Activated CD4-positive, alpha-beta T cell treated with anti-CD3 and anti-CD28 coated beads for 24 hours (primary cell): ENCODE measurements at regions not wholly inside any gene's neighbourhood (a gene's known extent, or its start where the extent isn't known, plus 50 kb on each side); places are given as distances from the start of the nearest gene placed in this dataset.

Experiments
- DNase-seq, 2 donors: peaks; one replicate each; pipeline ENCODE4 v3.0.0-alpha.2; 2020; ENCODE audit warnings: low read depth in 2 of 2

DNA sequence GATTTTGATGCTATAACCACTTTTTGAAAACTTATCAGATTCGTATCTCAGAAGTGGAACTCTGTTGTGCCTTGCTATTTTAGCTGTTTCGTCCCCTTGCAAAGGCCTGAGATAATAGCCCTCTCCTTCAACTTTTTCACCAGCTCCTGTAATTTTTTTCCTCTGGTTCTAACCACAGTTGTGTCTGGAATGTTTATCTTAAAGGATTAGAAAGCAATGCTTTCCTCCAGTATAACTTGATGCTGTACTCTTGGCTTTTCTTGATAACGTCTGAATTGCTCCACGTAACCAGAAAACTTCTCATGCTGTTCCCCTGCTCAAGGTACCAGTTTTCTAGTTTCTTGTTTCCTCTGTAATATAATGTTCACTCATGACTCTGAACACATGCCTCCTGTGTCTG is 209.4 kb downstream of the DTWD2 start:
- DNase-seq: no peak

DNA sequence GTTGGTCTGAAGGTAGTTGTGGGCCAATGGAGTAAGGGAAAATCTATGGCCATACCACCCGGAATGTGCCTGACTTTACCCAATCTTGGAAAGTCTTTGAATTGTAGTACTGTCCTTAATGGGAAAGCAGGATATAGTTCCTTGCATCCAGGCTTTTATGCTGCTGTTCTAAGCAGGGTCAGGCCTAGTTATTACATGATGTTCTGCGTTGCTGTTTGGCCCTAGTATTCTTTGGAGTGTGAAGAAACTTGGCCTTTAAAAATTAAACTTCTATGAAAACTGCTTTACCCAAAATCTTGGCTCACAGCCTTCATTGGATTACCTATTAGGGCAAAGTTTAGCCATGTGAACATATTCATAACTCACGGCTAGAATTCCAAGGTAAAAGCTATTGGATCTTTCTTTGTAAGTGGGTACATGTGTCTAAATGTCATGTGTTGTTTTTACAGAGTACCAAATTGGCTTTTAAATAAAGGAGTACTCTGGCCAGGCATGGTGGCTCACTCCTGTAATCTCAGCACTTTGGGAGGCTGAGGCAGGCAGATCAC is 211.1 kb downstream of the DTWD2 start:
- DNase-seq: no peak

DNA sequence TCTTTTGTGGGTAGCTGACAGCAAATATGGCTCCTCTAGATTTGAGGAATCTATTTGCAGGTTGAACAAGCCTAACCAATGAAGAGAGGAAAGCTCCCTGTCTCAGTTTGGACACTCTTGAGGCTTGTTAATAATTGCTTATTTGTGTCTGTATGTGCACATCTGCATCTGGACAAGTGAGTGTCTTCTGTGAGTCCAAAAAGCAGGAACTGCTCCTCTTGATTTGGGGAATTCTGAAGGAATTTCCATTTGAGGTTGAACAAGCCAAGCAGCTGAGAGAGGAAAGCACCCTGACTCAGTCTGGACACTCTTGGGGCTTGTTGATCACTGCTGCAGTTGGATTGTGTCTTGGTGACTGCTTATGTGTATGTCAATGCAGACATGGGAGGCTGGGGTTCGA is 211.6 kb downstream of the DTWD2 start:
- DNase-seq: no peak

DNA sequence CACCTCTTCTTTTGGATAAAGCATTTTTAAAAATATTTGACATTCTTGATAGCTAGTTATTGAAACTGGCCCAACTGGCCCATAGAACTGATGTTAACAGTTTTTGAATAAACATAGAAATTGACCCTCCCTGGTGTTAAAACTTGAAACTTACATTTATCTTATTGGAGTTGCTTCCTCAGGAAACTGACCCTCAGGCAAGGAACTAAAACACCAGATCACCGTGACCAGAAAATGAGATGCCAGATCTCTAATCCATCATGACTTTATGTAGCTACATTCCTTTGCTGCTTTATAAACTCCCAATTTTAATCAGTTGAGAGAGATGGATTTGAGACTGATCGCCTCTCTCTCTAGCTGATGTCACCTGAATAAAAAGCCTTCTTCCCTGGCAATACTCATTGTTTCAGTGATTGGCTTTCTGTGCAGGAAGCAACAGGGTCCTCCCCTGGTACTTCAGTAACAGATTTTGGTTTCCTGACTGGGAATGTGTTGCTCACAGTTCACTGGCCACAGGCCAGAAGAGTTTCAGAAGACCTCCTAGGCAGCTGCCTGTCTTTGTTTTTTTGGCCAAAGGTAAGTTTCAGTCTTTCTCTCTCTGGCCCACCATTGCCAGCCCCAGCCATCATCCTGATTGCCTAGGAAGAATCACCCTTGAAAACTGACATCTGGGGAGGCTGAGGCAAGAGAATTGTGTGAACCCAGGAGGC is 212.4 kb downstream of the DTWD2 start:
- no peak for DNase-seq

DNA sequence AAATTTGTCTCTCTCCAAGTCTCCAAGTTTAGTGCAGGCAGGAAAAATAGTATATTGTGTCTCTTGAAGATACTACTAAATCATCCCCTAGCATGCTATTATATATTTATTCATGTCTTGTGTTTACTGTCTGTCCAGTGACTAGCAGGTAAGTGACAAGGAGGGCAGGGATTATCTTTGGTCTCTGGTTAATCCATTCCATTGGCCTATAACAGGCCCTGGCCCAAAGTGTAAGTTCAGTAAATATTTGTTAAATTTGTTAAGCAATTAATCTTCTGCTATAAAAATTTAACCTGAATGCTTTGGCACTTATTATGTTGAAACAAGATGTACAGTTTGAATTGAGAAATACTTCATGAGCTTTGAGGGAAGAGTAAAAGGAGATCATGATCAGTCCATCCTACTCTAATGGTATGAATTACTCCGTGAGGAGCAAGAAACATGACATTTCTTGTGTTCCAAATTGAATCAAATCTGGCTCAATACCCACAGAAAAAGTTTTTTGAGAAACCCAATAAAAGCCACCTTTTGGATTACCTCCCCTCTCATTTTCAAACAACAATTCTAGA is 219.7 kb downstream of the DTWD2 start:
- DNase-seq: no peak

DNA sequence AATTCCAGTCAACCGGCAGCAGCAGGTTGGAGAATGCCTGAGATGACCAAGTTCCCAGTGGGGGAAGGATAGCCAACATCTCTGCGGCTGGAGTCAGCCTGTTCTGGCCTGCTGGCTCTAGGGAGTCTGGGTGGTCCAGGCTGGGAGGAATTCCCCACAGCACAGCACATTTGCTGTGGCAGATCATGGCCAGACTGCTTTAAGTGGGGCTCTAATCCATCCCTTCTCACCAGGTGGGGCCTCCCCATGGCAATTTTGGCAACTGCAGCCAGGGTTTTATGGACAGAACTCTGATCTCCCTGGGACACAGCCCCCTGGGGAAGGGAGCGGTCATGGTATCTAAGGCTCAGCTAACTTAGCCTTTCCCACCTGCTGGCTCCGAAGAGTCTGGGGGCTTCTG is 226.1 kb downstream of the DTWD2 start:
- DNase-seq: no peak

DNA sequence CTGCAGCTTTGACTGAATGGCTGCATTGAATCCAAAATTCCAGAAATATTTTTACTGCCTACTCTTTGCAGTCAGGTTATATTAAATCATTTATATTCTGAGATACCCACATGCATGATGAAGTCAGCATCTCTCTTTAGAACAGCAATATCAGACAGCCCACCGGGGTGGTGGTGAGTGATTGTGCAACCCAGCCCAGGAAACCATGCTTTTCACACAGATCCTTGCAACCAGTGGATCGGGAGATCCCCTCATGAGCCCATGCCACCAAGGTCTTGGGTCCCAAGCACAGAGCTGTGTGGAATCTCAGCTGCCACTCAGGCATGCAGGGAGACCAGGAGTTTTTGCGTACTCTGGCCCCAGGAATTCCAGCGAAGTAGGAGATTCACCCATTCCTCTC is 226.5 kb downstream of the DTWD2 start:
- DNase-seq: no peak

DNA sequence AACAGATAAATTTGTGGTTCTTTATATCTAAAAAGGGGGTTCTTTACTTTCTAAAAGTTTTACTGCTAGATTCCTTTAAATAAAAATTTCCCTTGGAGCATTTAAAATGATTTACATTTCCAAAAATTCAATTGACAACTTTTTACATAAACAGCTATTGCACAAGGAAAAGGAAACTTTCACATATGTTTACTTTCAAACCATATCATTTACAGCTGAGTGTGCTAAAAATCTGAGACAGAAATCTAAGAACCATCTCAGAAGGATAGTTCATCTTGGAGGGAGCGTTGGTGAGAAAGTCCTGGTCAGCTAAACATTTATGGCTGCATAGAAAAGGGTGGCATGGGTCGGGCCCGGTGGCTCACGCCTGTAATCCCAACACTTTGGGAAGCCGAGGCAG is 235.4 kb downstream of the DTWD2 start:
- no peak for DNase-seq

DNA sequence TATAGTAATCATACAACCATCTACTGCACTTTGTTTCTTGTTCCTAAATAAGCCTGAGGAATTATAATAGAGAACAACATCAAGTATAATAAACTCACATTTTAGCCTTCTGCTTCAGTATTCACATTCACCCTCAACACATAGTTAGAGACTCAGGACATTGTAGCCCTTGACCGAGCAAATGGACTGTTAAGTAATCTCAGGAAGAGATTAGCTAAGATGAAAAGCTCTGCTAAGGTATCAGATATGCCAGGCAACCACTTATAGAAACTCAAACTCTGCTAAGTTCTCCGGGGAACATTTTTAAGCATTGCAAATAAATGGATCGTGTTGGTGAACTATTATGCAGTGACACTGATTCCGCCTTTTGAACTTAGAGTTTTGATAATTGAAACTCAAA is 252.0 kb downstream of the DTWD2 start:
- DNase-seq: no peak

DNA sequence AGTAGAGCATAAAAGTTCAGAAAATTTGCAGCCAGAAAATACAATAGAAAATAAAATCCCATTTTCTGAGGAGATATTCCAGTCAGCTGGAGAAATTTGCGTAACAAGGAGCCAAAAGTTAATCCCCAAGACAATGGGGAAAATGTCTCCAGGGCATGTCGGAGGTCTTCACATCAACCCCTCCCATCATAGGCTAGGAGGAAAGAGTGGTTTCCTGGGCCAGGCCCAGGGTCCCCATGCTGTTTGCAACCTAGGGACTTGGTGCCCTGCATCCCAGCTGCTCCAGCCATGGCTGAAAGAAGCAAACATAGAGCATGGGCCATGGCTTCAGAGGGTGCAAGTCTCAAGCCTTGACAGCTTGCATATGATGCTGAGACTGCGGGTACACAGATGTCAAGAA is 255.0 kb downstream of the DTWD2 start:
- DNase-seq: no peak

DNA sequence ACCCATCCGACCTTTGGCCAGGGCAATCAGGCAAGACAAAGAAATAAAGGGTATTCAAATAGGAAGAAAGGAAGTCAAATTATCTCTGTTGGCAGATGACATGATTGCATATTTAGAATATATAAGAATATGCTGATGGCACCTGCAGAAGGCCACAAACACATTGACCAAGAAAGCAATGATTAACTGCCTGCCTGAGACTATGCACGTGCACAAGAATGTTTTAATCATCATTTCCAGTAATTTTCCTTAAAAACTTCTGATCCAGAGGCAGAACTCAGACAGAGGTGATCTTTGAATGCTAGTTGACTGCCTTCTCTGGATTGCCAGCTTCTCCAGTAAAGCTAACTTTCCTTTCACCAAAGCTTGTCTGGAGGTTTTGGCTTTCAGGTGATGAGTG is 260.2 kb downstream of the DTWD2 start:
- DNase-seq: no peak

DNA sequence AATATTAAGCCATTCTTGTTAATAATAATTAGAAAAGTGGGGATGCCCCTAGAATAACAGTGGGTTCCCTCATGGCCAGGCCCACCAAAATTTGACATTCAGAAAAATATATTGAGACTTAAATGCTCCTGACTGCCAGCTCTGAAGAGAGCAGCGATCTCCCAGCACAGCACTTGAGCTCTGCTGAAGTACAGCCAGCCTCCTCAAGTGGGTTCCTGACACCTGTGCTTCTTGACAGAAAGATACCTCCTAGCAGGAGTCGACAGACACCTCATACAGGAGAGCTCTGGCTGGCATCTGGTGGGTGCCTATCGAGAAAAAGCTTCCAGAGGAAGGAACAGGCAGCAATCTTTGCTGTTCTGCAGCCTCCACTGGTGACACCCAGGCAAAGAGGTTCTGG is 261.5 kb downstream of the DTWD2 start:
- DNase-seq: no peak

DNA sequence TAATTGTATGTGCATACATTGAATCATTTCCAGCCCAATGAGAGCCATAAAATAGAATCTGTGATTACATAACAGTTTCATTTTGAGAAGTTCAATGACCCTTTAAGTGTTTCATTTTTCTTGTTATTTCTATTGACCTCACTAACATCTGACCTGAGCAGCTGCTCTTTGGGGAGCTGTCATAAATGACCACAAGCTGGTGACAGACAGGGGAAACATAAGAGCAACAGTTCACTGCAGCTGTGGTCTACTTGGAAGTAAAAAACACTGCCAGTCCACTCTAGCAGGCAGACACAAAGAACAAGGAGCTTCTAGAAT is 265.4 kb downstream of the DTWD2 start:
- no peak for DNase-seq

DNA sequence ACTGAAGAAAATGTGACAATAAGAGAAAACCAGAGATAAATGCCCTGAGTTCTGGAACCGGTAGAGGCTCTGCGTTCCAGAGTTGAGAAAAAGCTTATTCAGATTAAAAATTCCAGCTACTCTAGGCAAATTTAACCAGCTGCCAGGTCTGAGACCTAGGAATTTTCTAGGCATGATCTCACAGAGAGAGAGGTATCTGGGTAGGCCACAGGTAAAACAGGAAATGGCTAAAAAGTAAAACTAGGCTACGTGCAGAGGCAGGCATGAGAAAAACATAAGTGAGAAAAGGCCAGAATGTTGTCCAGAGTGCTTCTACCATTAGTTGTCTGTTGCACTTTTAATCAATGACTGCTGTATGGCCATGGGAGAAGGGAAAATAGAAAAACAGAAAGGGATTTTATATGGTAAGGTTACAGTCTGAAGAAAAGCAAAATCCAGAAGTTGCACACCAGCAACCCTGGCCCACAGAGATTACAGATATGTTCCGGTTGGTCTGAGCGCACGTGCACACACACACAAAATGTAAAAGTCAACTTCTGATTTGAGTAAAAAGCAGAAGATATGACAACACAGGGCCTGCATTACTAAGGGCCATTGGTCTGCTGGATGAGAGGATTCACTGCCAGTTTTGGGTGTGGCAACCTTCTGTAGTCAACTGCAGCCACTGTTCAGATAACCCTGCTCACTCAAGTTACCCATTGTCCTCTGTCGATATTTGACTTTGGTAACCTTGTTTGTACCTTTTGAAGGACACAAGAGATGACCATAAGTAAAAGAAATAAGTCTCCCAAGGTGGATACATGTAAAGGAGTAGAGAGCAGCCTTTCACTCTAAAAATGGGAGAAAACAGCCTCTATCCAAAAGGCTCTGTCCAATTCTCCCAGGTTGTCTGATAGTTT is 266.0 kb downstream of the DTWD2 start:
- DNase-seq: no peak

DNA sequence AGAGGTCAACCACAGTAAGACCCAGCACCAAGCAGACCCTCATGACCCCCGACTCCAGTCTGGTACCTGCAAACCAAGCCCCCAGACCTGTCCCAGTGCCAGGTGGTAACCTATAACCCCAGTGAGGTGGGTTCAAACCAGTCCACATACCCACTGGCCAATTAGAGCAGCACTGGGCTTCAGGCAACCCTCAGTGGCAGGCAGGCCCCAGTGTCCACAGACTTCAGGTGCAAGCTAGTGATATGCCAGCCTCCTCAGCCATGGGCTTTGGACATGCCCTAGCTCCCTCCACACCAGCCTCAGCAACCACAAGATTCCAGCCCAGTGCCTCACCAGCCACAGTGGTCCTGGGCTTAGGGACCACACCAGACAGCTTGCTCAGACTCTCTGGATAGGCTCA is 276.6 kb downstream of the DTWD2 start:
- DNase-seq: no peak

DNA sequence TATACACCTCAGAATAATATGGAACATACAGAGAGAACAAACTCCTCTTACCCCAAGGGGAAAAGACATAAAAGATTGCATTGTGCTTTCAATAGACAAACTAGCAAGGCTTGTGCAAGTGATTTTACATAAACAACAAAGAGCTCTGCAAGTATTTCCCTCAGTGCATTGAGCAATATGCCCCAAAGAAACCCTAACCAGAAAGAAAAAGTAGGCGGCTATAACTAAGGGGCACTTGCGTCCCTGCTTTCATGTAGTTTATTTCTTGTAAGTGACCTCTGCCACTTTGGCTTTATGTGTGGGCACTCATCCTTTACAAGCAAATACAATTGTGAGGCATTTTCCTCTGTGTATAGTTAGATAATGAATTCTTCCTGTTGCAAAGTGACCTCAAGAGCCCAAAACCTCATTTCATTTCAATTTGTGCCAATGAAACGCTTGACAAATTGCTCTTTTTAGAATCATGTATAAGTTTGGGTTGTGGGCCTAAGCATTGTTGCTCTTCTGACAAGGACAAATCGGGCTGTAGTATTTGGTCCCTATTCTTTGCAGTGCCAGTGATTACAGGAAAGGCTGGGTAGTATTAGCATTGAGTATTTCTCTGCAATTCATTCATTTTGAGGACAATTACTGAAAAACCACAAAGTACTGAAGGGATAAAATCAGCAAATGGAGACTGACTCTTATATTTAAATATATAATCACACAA is 282.2 kb downstream of the DTWD2 start:
- DNase-seq: no peak

DNA sequence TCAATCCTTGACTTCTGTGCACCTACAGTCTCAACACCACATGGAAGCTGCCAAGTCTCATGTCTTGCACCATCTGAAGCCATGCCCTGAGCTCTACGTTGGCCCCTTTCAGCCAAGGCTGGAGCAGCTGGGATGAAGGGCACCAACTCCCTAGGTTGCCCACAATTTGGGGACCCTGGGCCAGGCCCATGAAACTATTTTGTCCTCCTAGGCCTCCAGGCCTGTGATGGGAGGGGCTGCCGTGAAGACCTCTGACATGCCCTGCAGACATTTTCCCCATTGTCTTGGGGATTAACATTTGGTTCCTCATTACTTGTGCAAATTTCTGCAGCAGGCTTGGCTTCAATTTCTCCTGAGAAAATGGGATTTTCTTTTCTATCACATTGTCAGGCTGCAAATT is 285.1 kb downstream of the DTWD2 start:
- DNase-seq: no peak

DNA sequence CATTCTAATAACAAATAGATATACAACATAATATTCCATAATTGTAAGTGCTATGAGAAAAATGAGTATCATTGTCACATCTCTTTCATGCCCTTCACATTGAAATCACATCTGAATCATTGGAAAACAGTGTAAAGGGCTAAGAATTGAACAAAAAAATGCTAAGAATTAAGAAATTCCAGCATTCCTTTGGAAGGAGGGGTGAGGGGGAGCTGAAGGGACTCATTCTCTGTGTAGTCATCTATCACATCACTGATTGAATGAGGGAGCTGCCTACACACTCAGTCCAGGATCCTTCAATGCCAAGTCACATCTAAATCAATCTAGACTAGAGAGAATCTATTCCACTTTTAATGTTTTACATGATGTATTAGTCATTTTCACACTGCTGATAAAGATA is 286.6 kb downstream of the DTWD2 start:
- DNase-seq: no peak

DNA sequence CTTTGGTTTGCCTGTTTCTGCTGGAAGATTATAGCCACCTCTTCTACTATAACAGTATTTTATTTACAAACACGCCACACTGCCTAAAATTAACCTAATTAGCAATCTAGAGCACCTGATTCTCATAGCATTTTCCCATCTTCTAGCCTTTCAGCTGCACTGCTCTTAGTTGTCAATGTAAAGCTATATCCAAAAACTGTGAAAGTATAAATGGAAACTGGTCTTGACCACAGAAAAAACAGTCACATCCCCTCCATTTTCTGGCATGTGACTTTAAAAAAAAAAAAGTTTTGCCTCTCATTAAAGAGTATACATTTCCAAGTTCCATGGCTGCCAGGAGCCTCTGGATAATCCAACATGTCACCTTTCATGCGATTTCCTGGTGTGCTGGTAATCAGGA is 287.8 kb downstream of the DTWD2 start:
- DNase-seq: no peak

DNA sequence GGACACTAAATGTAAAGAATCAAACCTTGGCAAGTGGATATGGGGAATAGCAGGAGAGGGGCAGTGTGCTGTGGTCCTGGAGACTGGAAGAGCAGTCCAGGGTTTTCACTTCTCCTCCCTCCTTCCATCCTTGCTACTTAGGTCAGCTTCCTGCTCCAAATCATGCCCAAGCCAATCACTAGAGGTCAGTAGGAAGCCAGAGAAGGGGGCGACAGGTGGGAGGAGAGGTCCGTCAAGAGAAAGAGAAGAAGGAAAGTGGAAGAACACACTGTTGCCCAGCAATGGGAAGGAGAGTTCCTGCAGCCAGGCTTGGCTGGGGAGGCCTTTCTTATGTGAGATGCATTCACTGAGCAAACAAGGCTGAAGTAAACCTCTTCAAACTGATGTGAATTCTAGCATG is 289.6 kb downstream of the DTWD2 start:
- no peak for DNase-seq

DNA sequence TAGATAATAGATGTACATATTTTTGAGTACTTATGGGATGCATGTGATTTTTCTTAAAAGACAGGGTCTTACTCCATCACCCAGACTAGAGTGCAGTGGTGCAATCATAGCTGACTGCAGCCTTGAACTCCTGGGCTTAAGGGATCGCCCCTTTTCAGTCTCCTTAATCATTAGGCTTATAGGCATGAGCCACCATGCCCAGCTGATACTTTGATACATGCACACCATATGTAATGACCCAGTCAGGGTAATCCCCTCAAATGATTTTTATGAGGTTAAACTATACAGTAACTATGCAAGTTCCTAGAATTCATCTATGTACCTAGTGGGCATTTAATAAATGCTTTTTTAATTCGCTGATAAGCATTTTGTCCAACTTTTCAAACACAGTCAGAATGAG is 292.3 kb downstream of the DTWD2 start:
- DNase-seq: no peak

DNA sequence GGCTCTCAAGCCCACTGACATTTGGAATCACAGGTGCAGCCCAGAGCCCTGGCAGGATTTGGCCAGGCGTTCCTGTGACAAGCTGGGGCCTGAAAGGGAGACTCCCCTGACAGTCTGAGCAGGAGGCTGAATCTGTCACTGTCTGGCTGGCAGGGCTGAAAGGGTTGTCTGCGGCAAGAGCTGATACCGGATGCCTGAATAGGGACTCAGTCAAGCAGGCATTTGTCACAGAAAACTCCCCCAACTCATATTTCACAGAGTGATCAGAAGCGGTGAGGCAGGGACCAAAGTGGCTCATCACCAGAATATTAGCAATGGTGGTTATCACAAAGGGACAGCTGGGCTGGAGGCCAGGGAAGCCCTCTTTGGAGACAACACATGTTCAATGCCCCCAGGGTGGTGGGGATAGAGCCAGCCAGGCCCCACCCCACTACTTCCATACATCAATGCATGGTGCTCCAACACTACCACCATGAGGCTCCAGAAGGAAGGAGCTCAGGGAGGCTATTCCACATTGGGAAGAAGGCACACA is 295.5 kb downstream of the DTWD2 start:
- no peak for DNase-seq
